ENCODE measurements at regions not wholly inside any gene's neighbourhood (a gene's known extent, or its start where the extent isn't known, plus 50 kb on each side); places are given as distances from the start of the nearest gene placed in this dataset.

GRCh38 chr5:135662061-135662481, 83.3 kb upstream of the CXCL14 start:
- DNase-seq (ENCODE audit: low read depth), result no peak

GRCh38 chr5:135660826-135661575, 82.2 kb upstream of the CXCL14 start:
- peak; percentile 97 for DNase-seq (ENCODE audit: low read depth)

- DNase-seq (ENCODE audit: low read depth), result peak; percentile 89
Observed at GRCh38 chr5:135657536-135658305, 78.9 kb upstream of the CXCL14 start.

- peak; percentile 29 for DNase-seq (ENCODE audit: low read depth)
Observed at GRCh38 chr5:135655468-135655815, 76.7 kb upstream of the CXCL14 start.

- no peak for DNase-seq (ENCODE audit: low read depth)
Observed at GRCh38 chr5:135654761-135655467, 76.1 kb upstream of the CXCL14 start.

- peak; percentile 97 for DNase-seq (ENCODE audit: low read depth)
Observed at GRCh38 chr5:135651156-135651555, 72.4 kb upstream of the CXCL14 start.

- DNase-seq (ENCODE audit: low read depth), result peak; percentile 85
Observed at GRCh38 chr5:135650081-135650480, 71.3 kb upstream of the CXCL14 start.

GRCh38 chr5:135649435-135649834, 70.6 kb upstream of the CXCL14 start:
- no peak for DNase-seq (ENCODE audit: low read depth)

- DNase-seq (ENCODE audit: low read depth), result no peak
Observed at GRCh38 chr5:135648116-135648515, 69.3 kb upstream of the CXCL14 start.

- DNase-seq (ENCODE audit: low read depth), result no peak
Observed at GRCh38 chr5:135645336-135646180, 66.8 kb upstream of the CXCL14 start.

GRCh38 chr5:135644816-135645215, 66.0 kb upstream of the CXCL14 start:
- no peak for DNase-seq (ENCODE audit: low read depth)

GRCh38 chr5:135643881-135644766, 65.3 kb upstream of the CXCL14 start:
- no peak for DNase-seq (ENCODE audit: low read depth)

- DNase-seq (ENCODE audit: low read depth), result no peak
Observed at GRCh38 chr5:135642934-135643333, 64.1 kb upstream of the CXCL14 start.

- no peak for DNase-seq (ENCODE audit: low read depth)
Observed at GRCh38 chr5:135642488-135642870, 63.7 kb upstream of the CXCL14 start.

- DNase-seq (ENCODE audit: low read depth), result no peak
Observed at GRCh38 chr5:135641734-135642487, 63.1 kb upstream of the CXCL14 start.

- DNase-seq (ENCODE audit: low read depth), result no peak
Observed at GRCh38 chr5:135641319-135641718, 62.5 kb upstream of the CXCL14 start.

GRCh38 chr5:135635451-135635850, 56.7 kb upstream of the CXCL14 start:
- DNase-seq (ENCODE audit: low read depth), result peak; percentile 97

GRCh38 chr5:135632798-135633197, 54.0 kb upstream of the CXCL14 start:
- DNase-seq (ENCODE audit: low read depth), result no peak

- DNase-seq (ENCODE audit: low read depth), result no peak
Observed at GRCh38 chr5:135631391-135631790, 52.6 kb upstream of the CXCL14 start.

- DNase-seq (ENCODE audit: low read depth), result no peak
Observed at GRCh38 chr5:135629666-135630065, 50.9 kb upstream of the CXCL14 start.
